Esophagus squamous epithelium (tissue), 4 donors: ENCODE measurements at regions not wholly inside any gene's neighbourhood (a gene's known extent, or its start where the extent isn't known, plus 50 kb on each side); places are given as distances from the start of the nearest gene placed in this dataset.

Source experiments
- CTCF ChIP-seq, 6 experiments: fragments of 450-650 bp in 4 of 6; fragments of 200-600 bp in 2 of 6; sonication (generic) in 2 of 6; IDR thresholded peaks; one replicate each; pipeline ENCODE4 v1.5.1; 2016 to 2019; ENCODE audit warnings: antibody characterized with exemption in 6 of 6, mild to moderate bottlenecking in 4 of 6, moderate library complexity in 4 of 6
- POLR2A ChIP-seq, 4 donors: fragments of 450-650 bp; IDR thresholded peaks; one replicate each; pipeline ENCODE4 v1.6.1; 2017; ENCODE audit warnings: antibody characterized with exemption in 4 of 4, mild to moderate bottlenecking in 4 of 4, moderate library complexity in 3 of 4

GRCh38 chrX:40261833-40262156, 164.0 kb upstream of the BCOR start:
- TF ChIP-seq CTCF (IDR thresholded peaks at IDR 0.05): no peak
- no peak for TF ChIP-seq POLR2A (IDR thresholded peaks at IDR 0.05)
